Myocyte (in vitro differentiated cells): ENCODE measurements at regions not wholly inside any gene's neighbourhood (a gene's known extent, or its start where the extent isn't known, plus 50 kb on each side); places are given as distances from the start of the nearest gene placed in this dataset.

Source experiments
- DNase-seq: peaks from one replicate; pipeline ENCODE4 v3.0.0-alpha.2; 2012; ENCODE audit warnings: low read depth

DNA sequence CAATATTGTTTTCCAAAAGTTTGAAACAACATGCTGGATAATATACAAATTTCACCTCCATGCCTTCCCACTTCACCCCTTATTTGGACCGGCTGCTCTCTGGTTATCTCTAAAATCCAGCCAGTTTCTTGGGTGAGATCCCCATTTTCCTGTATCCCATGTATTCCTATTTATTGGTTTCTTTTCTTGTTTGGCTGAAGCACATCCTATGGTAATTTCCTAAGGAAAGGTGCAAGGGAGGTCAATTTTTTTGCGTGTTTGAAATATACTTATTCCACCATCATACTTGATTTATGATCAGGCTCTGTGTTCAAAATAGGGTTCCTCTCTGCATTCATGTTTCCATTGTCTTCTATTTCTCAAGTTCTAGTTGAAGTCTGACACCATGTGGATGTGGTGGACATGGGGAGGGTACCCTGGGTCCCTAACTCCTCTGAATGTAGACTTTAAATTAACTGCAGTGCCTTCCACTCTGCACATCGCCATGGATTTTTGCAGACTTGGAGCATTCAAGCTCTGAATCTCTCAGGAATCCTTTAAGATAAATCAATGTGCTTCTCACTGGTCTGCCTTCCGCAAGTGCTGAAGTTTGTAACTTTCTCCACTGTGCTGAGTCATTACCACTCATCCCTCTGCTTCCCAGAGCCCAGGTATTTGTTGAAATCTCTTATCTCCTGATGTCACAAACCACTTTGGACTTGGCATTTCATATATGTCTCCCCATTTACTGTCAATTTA lies 52.1 kb upstream of the TLE3 start:
- DNase-seq = no peak

DNA sequence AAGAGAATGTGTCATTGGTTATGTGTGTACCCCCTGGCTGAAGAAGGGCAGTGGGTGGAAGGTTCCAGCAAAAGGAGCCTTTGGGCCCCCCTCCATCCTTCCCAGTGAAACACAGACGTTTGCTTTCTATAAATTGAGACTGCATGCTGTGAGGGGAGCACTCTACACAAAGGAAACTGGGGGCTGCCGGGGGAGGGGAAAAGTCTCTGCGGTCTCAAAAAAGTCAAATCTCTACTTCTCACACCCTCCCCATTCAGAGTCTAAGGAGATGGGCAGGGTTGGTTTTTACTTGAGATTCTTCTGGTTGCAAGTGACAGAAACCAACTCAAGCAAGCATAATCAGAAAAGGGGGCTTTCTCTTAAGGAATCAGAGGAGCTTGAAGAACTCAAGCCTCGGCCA lies 50.1 kb upstream of the TLE3 start:
- no peak for DNase-seq
